GM12878 (cell line): ENCODE measurements at regions not wholly inside any gene's neighbourhood (a gene's known extent, or its start where the extent isn't known, plus 50 kb on each side); places are given as distances from the start of the nearest gene placed in this dataset.

Experiments used
- ATAC-seq: fragments of 200-7000 bp; cut with Tn5 transposase; 3 replicates; pipeline ENCODE4 v1.9.1; 2020; ENCODE audit warnings: mild to moderate bottlenecking, moderate library complexity
- BruUV-seq: library from RNA; stranded (reverse); fragments of 400-500 nt; replicated peaks from 2 replicates; lab custom pipeline; 2021; lab: Mats Ljungman, UMichigan
- CTCF ChIA-PET: fragments of 300-600 bp; sonication (Branson Sonifier 250); formaldehyde crosslinking; extraction: SDS; loops from one replicate; lab custom pipeline; 2021; ENCODE audit warnings: inconsistent platforms; lab: Yijun Ruan, JAX
- POLR2A ChIA-PET: fragments of 350-600 bp; formaldehyde crosslinking; extraction: SDS; loops from one replicate; lab custom pipeline; 2021; ENCODE audit warnings: inconsistent platforms; lab: Charles Lee
- RAD21 ChIA-PET: fragments of 300-600 bp; sonication (Branson Sonifier 250); formaldehyde crosslinking; loops from one replicate; lab custom pipeline; 2023; ENCODE audit warnings: antibody characterized with exemption; ENCODE audit not compliant: unreplicated experiment; lab: Charles Lee
- SMC1A ChIA-PET: fragments of 300-600 bp; sonication (Branson Sonifier 250); formaldehyde crosslinking; loops from one replicate; lab custom pipeline; 2023; ENCODE audit not compliant: unreplicated experiment, uncharacterized antibody; lab: Charles Lee
- DNase-seq: peaks from one replicate; pipeline ENCODE4 v3.0.0-alpha.2; 2011; ENCODE audit warnings: low read depth, low spot score
- FAIRE-seq: peaks from 3 replicates; lab custom pipeline; 2011; peaks lifted over from hg19 to GRCh38; lab: Jason Lieb, UNC
- H2AFZ ChIP-seq: 2 replicates; pipeline ENCODE4 v1.6.0; 2011; ENCODE audit warnings: low read depth, low read length, control low read depth; ENCODE audit not compliant: control insufficient read depth
- H3K27ac ChIP-seq: 2 replicates; pipeline ENCODE4 v1.5.1; 2011; ENCODE audit warnings: control low read depth; ENCODE audit not compliant: control insufficient read depth, insufficient read depth
- H3K27me3 ChIP-seq, 2 experiments: replicated peaks in 1 of 2; 2 replicates each; pipeline versions ENCODE4 v1.6.0 to v1.6.1; 2011; ENCODE audit warnings: low read length in 1 of 2; ENCODE audit not compliant: control insufficient read depth in 2 of 2, insufficient read depth in 2 of 2
- H3K36me3 ChIP-seq, 2 experiments: 2 replicates each; pipeline ENCODE4 v1.5.1; 2011; ENCODE audit warnings: low read length in 1 of 2; ENCODE audit not compliant: control insufficient read depth in 2 of 2, insufficient read depth in 2 of 2
- H3K4me1 ChIP-seq: 2 replicates; pipeline ENCODE4 v1.6.1; 2011; ENCODE audit warnings: mild to moderate bottlenecking, low read length, moderate library complexity, mixed read lengths; ENCODE audit not compliant: control insufficient read depth, insufficient read depth
- H3K4me2 ChIP-seq: 2 replicates; pipeline ENCODE4 v1.6.0; 2011; ENCODE audit warnings: control low read depth; ENCODE audit not compliant: control insufficient read depth, insufficient read depth
- H3K4me3 ChIP-seq: fragments of 200-600 bp; sonication (generic); 2 replicates; pipeline ENCODE4 v1.5.1; 2016
- H3K79me2 ChIP-seq: 2 replicates; pipeline ENCODE4 v1.6.0; 2011; ENCODE audit warnings: low read length; ENCODE audit not compliant: control insufficient read depth, insufficient read depth
- H3K9ac ChIP-seq: 2 replicates; pipeline ENCODE4 v1.8.0; 2011; ENCODE audit warnings: low read length, control low read depth, mixed read lengths; ENCODE audit not compliant: control insufficient read depth, insufficient read depth
- H3K9me3 ChIP-seq: replicated peaks from 3 replicates; pipeline ENCODE4 v1.5.1; 2011; ENCODE audit warnings: mild to moderate bottlenecking, low read length; ENCODE audit not compliant: control insufficient read depth, insufficient read depth
- H4K20me1 ChIP-seq: 2 replicates; pipeline ENCODE4 v1.6.0; 2011; ENCODE audit not compliant: control insufficient read depth, insufficient read depth
- BHLHE40 ChIP-seq, 2 experiments: fragments of 450-650 bp in 1 of 2; IDR thresholded peaks; 2 replicates each; pipeline ENCODE4 v1.6.1; 2011 to 2017; ENCODE audit warnings: low read depth in 2 of 2, borderline replicate concordance in 1 of 2, improper control_type of control experiment in 1 of 2, low read length in 1 of 2, mild to moderate bottlenecking in 1 of 2
- CREB1 ChIP-seq: IDR thresholded peaks from 2 replicates; pipeline ENCODE4 v1.6.1; 2012; ENCODE audit warnings: low read depth, mild to moderate bottlenecking, inconsistent platforms
- EZH2 ChIP-seq: IDR thresholded peaks from 2 replicates; pipeline ENCODE4 v1.6.1; 2012; ENCODE audit warnings: low read depth, mild to moderate bottlenecking, control low read depth, inconsistent platforms, low read length, borderline replicate concordance; ENCODE audit not compliant: control insufficient read depth
- HCFC1 ChIP-seq: fragments of 150-350 bp; IDR thresholded peaks from 2 replicates; pipeline ENCODE4 v1.6.1; 2014; ENCODE audit warnings: low read length
- KAT2A ChIP-seq: conservative IDR thresholded peaks from 2 replicates; pipeline ENCODE4 v1.6.1; 2011; ENCODE audit warnings: low read depth, low read length; ENCODE audit not compliant: control insufficient read depth
- MEF2A ChIP-seq: IDR thresholded peaks from 2 replicates; pipeline ENCODE4 v1.6.1; 2011; ENCODE audit warnings: low read depth, mild to moderate bottlenecking, low read length, moderate library complexity; ENCODE audit not compliant: insufficient read depth
- MXI1 ChIP-seq: fragments of 150-350 bp; IDR thresholded peaks from 2 replicates; pipeline ENCODE4 v1.6.1; 2011; ENCODE audit warnings: low read depth, mild to moderate bottlenecking, inconsistent platforms, low read length, improper control_type of control experiment
- NFYA ChIP-seq: IDR thresholded peaks from 2 replicates; pipeline ENCODE4 v1.6.1; 2011; ENCODE audit warnings: low read depth, mild to moderate bottlenecking, low read length, improper control_type of control experiment, borderline replicate concordance
- POU2F2 ChIP-seq: IDR thresholded peaks from 3 replicates; pipeline ENCODE4 v1.6.1; 2011; ENCODE audit warnings: low read depth, mild to moderate bottlenecking, low read length, borderline replicate concordance
- SREBF2 ChIP-seq: IDR thresholded peaks from 2 replicates; pipeline ENCODE4 v1.6.1; 2012; ENCODE audit warnings: mild to moderate bottlenecking, low read length
- TAF1 ChIP-seq: IDR thresholded peaks from 2 replicates; pipeline ENCODE4 v1.6.1; 2011; ENCODE audit warnings: mild to moderate bottlenecking, low read depth, low read length, borderline replicate concordance
- ZZZ3 ChIP-seq: IDR thresholded peaks from 2 replicates; pipeline ENCODE4 v1.6.1; 2011; ENCODE audit warnings: low read depth; ENCODE audit not compliant: control insufficient read depth, insufficient read length
- WGBS: methylation state at CpG from one replicate; pipeline ENCODE4 v1.1.6; 2016; ENCODE audit warnings: low lambda C conversion rate; ENCODE audit not compliant: insufficient replicate concordance, insufficient coverage; ENCODE audit errors: missing lambda C conversion rate; 5-methylcytosine and 5-hydroxymethylcytosine counted together
- in situ Hi-C: fragments of 300-500 bp; cut with MboI; formaldehyde crosslinking; loops from 9 replicates; pipeline ENCODE4 v1.14.3; 2018; ENCODE audit warnings: mixed read lengths
- intact Hi-C: fragments of 100-400 bp; cut with micrococcal nuclease; formaldehyde crosslinking; loops from one replicate; pipeline ENCODE4 v1.14.2; 2022; ENCODE audit not compliant: unreplicated experiment
- TF ChIP-seq, protein P1 (sequence below): fragments of 450-650 bp; IDR thresholded peaks from 2 replicates; pipeline ENCODE4 v1.6.1; 2016; ENCODE audit warnings: mild to moderate bottlenecking

GRCh38 chr1:213821175-213821942 is 166.4 kb upstream of the PROX1 start:
- FAIRE-seq (no peak), DNase-seq (no peak), ATAC-seq (no peak)
- ChIA-PET RAD21 (no interaction called here), CTCF (no interaction called here), POLR2A (no interaction called here)
- H3K9ac ChIP-seq: no peak overlapping the region
- peaks cover 0 to 2% of the 10 kb centered on the region in 2 experiments; a peak in 1 of 4 replicates for H3K27me3 ChIP-seq
- no peaks in the 10 kb centered on the region for H3K79me2 ChIP-seq
- no peaks in the 10 kb centered on the region for H4K20me1 ChIP-seq
- no peaks in the 10 kb centered on the region for H3K9me3 ChIP-seq
- in situ Hi-C loops: no loop called here
- H3K4me2 ChIP-seq: no peak overlapping the region
- no TSS peak for BruUV-seq
- H3K4me3 ChIP-seq: no peak overlapping the region
- no peak for TF ChIP-seq NFYA
- no peak for TF ChIP-seq EZH2
- no peak for TF ChIP-seq TAF1
- TF ChIP-seq ZZZ3: no peak
- no peak for TF ChIP-seq CREB1
- no peak for TF ChIP-seq KAT2A
- no peak for TF ChIP-seq BHLHE40 (IDR thresholded peaks at IDR 0.05; ENCODE audit: borderline replicate concordance in 1 of 2, low read depth in 2 of 2, low read length in 1 of 2)
- TF ChIP-seq MEF2A: no peak
- TF ChIP-seq, protein P1, sequence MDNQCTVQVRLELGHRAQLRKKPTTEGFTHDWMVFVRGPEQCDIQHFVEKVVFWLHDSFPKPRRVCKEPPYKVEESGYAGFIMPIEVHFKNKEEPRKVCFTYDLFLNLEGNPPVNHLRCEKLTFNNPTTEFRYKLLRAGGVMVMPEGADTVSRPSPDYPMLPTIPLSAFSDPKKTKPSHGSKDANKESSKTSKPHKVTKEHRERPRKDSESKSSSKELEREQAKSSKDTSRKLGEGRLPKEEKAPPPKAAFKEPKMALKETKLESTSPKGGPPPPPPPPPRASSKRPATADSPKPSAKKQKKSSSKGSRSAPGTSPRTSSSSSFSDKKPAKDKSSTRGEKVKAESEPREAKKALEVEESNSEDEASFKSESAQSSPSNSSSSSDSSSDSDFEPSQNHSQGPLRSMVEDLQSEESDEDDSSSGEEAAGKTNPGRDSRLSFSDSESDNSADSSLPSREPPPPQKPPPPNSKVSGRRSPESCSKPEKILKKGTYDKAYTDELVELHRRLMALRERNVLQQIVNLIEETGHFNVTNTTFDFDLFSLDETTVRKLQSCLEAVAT: no peak
- TF ChIP-seq SREBF2: no peak
- no peak for TF ChIP-seq MXI1
- TF ChIP-seq POU2F2: no peak
- no peak for TF ChIP-seq HCFC1
- TF ChIP-seq, all 136 proteins: peak for 0
- Histone ChIP-seq H3K4me1 (no peaks in the 10 kb centered on the region), H3K36me3 (no peaks in the 10 kb centered on the region), H2AFZ (no peak overlapping the region), H3K27ac (no peak overlapping the region)
- intact Hi-C loops: no loop called here
- SMC1A ChIA-PET: no interaction called here
- 0% methylated on average over 5 of the region's 5 CpGs for WGBS
